OCI-LY7 (cell line): ENCODE measurements at regions not wholly inside any gene's neighbourhood (a gene's known extent, or its start where the extent isn't known, plus 50 kb on each side); places are given as distances from the start of the nearest gene placed in this dataset.

Experiments
- BruUV-seq: library from RNA; stranded (reverse); fragments of 400-500 nt; replicated peaks from 2 replicates; lab custom pipeline; 2021; lab: Mats Ljungman, UMichigan
- CTCF ChIA-PET: fragments of 300-600 bp; sonication (Branson Sonifier 250); formaldehyde crosslinking; loops from one replicate; lab custom pipeline; 2022; ENCODE audit warnings: antibody characterized with exemption; ENCODE audit not compliant: unreplicated experiment; lab: Charles Lee
- POLR2A ChIA-PET: fragments of 300-600 bp; sonication (Branson Sonifier 250); formaldehyde crosslinking; loops from one replicate; lab custom pipeline; 2022; ENCODE audit warnings: antibody characterized with exemption; lab: Charles Lee
- DNase-seq: peaks from one replicate; pipeline ENCODE4 v3.0.0-alpha.2; 2015; ENCODE audit warnings: low spot score
- H2AFZ ChIP-seq: fragments of 200-600 bp; sonication (generic), shearing (Covaris generic); 2 replicates; pipeline ENCODE4 v1.6.1; 2014; ENCODE audit warnings: mild to moderate bottlenecking, antibody characterized with exemption, low read length, moderate library complexity
- H3K27ac ChIP-seq: fragments of 200-600 bp; sonication (generic); 2 replicates; pipeline ENCODE4 v1.5.1; 2014; ENCODE audit warnings: mixed run types, low read depth, mild to moderate bottlenecking, moderate library complexity, low read length, inconsistent platforms; ENCODE audit not compliant: poor library complexity, severe bottlenecking
- H3K36me3 ChIP-seq: fragments of 200-600 bp; sonication (generic); 2 replicates; pipeline ENCODE4 v1.6.1; 2014; ENCODE audit warnings: mild to moderate bottlenecking, antibody characterized with exemption, low read length, moderate library complexity, mixed read lengths; ENCODE audit not compliant: insufficient read depth
- H3K4me1 ChIP-seq: fragments of 200-600 bp; sonication (generic); 2 replicates; pipeline ENCODE4 v1.5.1; 2014; ENCODE audit warnings: mild to moderate bottlenecking, low read length; ENCODE audit not compliant: insufficient read depth, poor library complexity, severe bottlenecking
- H3K4me2 ChIP-seq: fragments of 200-600 bp; sonication (generic); 2 replicates; pipeline ENCODE4 v1.6.1; 2014; ENCODE audit warnings: mild to moderate bottlenecking, low read length
- H3K4me3 ChIP-seq: fragments of 200-600 bp; sonication (generic); 2 replicates; pipeline ENCODE4 v1.5.1; 2014; ENCODE audit warnings: mild to moderate bottlenecking, low read depth, low read length; ENCODE audit not compliant: poor library complexity, severe bottlenecking
- H3K79me2 ChIP-seq: fragments of 200-600 bp; sonication (generic); 2 replicates; pipeline ENCODE4 v1.6.1; 2016; ENCODE audit warnings: low read depth, mild to moderate bottlenecking, low read length, moderate library complexity, mixed read lengths; ENCODE audit not compliant: insufficient read depth
- H3K9me2 ChIP-seq: fragments of 200-600 bp; sonication (generic); 2 replicates; pipeline ENCODE4 v1.6.1; 2016; ENCODE audit warnings: mild to moderate bottlenecking, low read length, mixed read lengths; ENCODE audit not compliant: insufficient read depth
- H3K9me3 ChIP-seq: fragments of 200-600 bp; sonication (generic); 2 replicates; pipeline ENCODE4 v1.6.1; 2014; ENCODE audit warnings: mild to moderate bottlenecking, mixed run types, low read length, mixed read lengths
- H4K20me1 ChIP-seq: fragments of 200-600 bp; sonication (generic); 2 replicates; pipeline ENCODE4 v1.6.1; 2014; ENCODE audit warnings: mild to moderate bottlenecking, antibody characterized with exemption, low read length, moderate library complexity, mixed read lengths; ENCODE audit not compliant: insufficient read depth
- EZH2phosphoT487 ChIP-seq: fragments of 200-600 bp; sonication (generic); IDR thresholded peaks from 2 replicates; pipeline ENCODE4 v1.6.1; 2018; ENCODE audit warnings: low read depth, borderline replicate concordance, mild to moderate bottlenecking, mixed run types, antibody characterized with exemption, low read length, moderate library complexity, mixed read lengths
- intact Hi-C: fragments of 100-400 bp; cut with micrococcal nuclease; formaldehyde crosslinking; loops from one replicate; pipeline ENCODE4 v1.10.0; 2022; ENCODE audit not compliant: unreplicated experiment
- TF ChIP-seq, protein P1 (sequence below): fragments of 200-600 bp; sonication (generic); conservative IDR thresholded peaks from 2 replicates; pipeline ENCODE4 v1.5.1; 2014; ENCODE audit warnings: mild to moderate bottlenecking, antibody characterized with exemption, low read length, moderate library complexity, mixed read lengths

DNA sequence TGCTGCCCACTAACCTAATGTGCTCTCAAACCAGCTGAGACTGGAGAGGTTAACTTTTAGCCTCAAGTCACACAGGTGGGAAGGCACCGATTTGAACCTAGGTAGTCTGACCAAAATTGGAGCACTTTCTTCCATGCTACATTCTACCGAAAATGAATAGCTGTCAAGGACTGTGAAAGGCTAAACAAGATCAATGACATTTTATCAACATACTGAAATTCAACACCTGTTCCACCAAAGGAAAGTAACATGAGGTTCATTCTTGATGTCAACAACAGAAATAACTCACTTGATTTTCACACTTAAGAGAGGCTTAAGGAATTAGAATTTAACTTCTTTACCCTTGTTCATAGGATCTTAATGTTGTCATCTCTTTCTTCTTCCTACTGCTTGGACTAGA is 284.4 kb upstream of the MON1B start:
- Histone ChIP-seq H3K79me2 (no peaks in the 10 kb centered on the region), H2AFZ (no peak overlapping the region), H3K9me3 (no peaks in the 10 kb centered on the region), H3K36me3 (no peaks in the 10 kb centered on the region), H3K27ac (no peak overlapping the region), H3K9me2 (no peaks in the 10 kb centered on the region), H4K20me1 (no peaks in the 10 kb centered on the region), H3K4me3 (no peak overlapping the region), H3K4me1 (no peaks in the 10 kb centered on the region), H3K4me2 (no peak overlapping the region)
- ChIA-PET POLR2A (interaction anchor here (1.3 kb wide), 1 partner anchor 13 kb away, joined by 5 read pairs; no protein-coding TSS in a partner anchor), CTCF (no interaction called here)
- DNase-seq = no peak
- intact Hi-C loops = no loop called here
- BruUV-seq = no TSS peak
- no peak for TF ChIP-seq EZH2phosphoT487
- TF ChIP-seq, protein P1, sequence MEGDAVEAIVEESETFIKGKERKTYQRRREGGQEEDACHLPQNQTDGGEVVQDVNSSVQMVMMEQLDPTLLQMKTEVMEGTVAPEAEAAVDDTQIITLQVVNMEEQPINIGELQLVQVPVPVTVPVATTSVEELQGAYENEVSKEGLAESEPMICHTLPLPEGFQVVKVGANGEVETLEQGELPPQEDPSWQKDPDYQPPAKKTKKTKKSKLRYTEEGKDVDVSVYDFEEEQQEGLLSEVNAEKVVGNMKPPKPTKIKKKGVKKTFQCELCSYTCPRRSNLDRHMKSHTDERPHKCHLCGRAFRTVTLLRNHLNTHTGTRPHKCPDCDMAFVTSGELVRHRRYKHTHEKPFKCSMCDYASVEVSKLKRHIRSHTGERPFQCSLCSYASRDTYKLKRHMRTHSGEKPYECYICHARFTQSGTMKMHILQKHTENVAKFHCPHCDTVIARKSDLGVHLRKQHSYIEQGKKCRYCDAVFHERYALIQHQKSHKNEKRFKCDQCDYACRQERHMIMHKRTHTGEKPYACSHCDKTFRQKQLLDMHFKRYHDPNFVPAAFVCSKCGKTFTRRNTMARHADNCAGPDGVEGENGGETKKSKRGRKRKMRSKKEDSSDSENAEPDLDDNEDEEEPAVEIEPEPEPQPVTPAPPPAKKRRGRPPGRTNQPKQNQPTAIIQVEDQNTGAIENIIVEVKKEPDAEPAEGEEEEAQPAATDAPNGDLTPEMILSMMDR = no peak

DNA sequence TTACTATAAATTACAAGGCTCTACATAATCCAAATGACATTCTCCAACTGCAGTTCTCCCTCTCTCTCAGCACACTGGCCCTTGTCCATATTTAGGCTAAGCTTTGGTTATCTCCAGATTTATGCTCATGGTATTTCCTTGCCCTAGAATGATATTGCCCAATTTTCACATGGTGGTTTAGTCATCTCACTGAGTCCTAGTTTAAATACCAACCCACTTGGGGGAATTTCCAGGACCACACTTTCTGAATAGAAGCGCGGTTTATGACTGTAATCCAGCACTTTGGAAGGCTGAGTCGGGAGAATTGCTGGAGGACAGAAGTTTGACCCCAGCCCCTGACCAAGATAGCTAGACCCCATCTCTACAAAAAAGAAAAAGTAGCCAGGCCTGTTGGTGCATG is 280.1 kb upstream of the MON1B start:
- no peaks in the 10 kb centered on the region for H3K36me3 ChIP-seq
- DNase-seq = no peak
- no peak overlapping the region for H3K27ac ChIP-seq
- TF ChIP-seq EZH2phosphoT487 = no peak
- TF ChIP-seq, protein P1 = no peak
- intact Hi-C loops = no loop called here
- H3K4me3 ChIP-seq = no peak overlapping the region
- no TSS peak for BruUV-seq
- no peak overlapping the region for H2AFZ ChIP-seq
- CTCF ChIA-PET = no interaction called here
- no peak overlapping the region for H3K4me2 ChIP-seq
- H4K20me1 ChIP-seq = no peaks in the 10 kb centered on the region
- no peaks in the 10 kb centered on the region for H3K79me2 ChIP-seq
- no peaks in the 10 kb centered on the region for H3K4me1 ChIP-seq
- H3K9me3 ChIP-seq = no peaks in the 10 kb centered on the region
- H3K9me2 ChIP-seq = no peaks in the 10 kb centered on the region
- POLR2A ChIA-PET = interaction anchor here (0.5 to 1.1 kb wide), 2 partner anchors 17 to 34 kb away, joined by 3 read pairs; no protein-coding TSS in a partner anchor

DNA sequence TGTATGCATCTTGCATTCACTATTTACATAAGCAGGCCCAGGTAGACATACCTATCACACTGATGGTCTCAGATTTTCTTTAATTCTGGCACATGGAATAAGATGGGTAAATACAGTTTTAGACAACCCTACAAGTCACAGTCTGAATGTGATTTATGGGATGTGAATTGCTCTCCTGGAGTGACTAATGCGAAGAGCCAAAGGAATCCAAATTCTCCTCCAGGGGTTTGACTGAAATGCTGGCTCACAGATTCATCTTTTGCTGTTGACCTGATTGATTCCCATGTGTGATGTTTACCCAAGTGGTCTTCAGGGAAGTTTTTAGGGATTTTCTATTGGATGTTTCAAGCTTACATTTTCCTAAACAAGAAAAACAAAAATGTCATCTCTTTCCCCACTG is 277.9 kb upstream of the MON1B start:
- Histone ChIP-seq H3K9me2 (no peaks in the 10 kb centered on the region), H3K27ac (no peak overlapping the region), H2AFZ (no peak overlapping the region), H3K4me1 (no peaks in the 10 kb centered on the region), H3K79me2 (no peaks in the 10 kb centered on the region), H3K4me3 (no peak overlapping the region), H3K9me3 (no peaks in the 10 kb centered on the region), H3K36me3 (no peaks in the 10 kb centered on the region), H4K20me1 (no peaks in the 10 kb centered on the region), H3K4me2 (no peak overlapping the region)
- intact Hi-C loops = no loop called here
- ChIA-PET CTCF (no interaction called here), POLR2A (no interaction called here)
- no TSS peak for BruUV-seq
- TF ChIP-seq EZH2phosphoT487 = no peak
- TF ChIP-seq, protein P1 = no peak
- DNase-seq = no peak
